GM21825 (cell line): ENCODE measurements at regions not wholly inside any gene's neighbourhood (a gene's known extent, or its start where the extent isn't known, plus 50 kb on each side); places are given as distances from the start of the nearest gene placed in this dataset.

ENCODE experiments used
- ATAC-seq: cut with Tn5 transposase; IDR thresholded peaks from one replicate; pipeline ENCODE4 v1.9.1; 2021; ENCODE audit warnings: mild to moderate bottlenecking, moderate library complexity; ENCODE audit not compliant: unreplicated experiment

DNA sequence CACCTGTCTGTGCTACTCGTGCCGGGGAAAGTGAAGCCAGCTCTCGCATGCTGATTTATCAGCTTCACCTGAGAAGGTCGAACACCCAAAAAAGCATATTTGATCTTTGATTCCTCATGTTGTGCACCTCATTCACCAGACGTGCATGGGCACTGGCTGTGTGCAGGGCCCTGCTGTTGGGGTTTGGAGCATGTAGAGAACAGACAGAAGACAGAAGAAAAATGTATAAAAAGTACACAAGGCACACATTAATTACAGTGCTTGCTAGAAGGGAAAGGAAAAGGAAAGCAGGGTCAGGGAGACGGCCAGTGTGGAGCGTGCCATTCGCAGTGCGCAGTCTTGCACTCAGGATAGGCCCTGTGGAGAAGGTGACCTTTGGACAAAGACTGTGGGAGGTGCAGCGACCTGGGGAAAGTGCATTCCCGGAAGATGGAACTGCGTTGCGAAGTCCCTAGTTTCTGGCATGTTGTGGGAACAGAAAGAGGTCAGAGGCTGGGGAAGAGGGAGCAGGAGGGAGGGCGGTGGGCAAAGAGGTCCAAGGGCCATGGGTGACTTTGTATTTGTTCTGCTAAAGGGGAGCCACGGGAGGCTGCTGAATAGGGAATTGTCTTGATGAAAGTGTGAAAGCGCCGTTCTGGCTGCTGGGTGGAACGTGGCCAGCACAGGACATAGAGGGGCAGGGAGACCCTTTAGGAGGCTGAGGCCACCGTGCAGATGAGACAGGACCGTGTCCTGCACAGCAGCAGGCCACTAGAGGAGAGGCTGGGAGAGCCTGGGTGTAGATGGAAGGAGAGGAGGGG, 232.8 kb downstream of the GLRX3 start:
- no peak for ATAC-seq

GRCh38 chr10:130369645-130370381, 233.6 kb downstream of the GLRX3 start:
- no peak for ATAC-seq

DNA sequence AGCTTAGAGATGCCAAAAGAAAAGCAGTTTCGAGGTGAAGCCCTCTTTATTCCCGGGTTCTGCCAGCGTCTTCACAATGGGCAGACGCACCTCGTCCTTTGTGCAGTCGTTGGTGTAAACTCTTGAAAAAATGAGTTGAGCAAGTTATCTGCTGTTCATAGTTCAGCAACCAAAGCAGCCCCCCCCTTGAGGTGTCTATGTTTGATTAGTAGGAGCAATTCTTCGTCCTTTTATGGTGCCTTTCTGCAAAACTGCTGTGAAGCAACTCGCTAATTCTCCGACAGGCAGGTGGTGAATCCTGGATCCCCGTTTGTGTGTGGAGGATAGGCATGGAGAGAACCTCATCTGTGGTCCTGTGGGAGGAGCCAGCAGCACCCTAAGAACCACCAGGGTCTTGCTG, 234.5 kb downstream of the GLRX3 start:
- ATAC-seq: no peak

DNA sequence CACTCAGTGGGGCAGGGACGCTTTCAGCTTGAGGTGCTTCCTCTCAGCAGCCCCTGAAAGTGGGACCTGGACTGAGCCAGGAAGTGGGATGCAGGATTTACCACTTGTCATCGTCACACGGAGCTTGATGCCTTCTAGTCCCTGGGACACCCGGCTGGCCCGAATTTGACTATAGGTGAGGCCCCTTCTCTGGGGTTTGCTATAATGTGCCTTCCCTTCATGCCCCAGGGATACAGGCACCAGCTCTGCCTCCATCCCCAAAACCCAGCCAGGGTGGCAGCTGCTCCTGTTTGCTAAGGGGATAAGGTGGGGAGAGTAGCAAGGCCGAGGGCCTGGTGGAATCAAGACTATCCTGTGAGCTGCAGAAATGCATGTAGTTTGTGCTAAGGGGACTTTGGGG, 235.0 kb downstream of the GLRX3 start:
- no peak for ATAC-seq

DNA sequence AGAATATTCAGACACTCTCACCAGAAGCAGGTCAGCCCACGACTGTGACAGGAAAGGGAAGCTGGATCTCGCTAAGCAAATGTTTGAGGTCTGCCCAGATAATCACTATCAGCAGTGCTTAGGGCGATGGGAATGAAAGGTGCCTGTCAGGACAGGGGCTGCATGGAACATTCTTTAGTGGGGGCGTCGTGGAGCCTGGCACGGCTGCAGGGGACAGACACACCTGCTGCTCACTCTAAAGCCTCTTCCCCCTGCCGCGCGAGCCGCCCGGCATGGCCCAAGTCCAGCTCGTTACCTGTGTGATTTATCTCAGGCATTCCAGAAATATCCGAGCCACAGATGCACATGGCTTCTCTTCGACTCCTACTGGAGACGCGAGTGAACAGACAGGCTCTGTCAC, 235.5 kb downstream of the GLRX3 start:
- ATAC-seq: no peak

- no peak for ATAC-seq
Measured at GRCh38 chr10:130372222-130372621, 236.0 kb downstream of the GLRX3 start.

GRCh38 chr10:130372866-130373265, 236.7 kb downstream of the GLRX3 start:
- ATAC-seq: no peak

DNA sequence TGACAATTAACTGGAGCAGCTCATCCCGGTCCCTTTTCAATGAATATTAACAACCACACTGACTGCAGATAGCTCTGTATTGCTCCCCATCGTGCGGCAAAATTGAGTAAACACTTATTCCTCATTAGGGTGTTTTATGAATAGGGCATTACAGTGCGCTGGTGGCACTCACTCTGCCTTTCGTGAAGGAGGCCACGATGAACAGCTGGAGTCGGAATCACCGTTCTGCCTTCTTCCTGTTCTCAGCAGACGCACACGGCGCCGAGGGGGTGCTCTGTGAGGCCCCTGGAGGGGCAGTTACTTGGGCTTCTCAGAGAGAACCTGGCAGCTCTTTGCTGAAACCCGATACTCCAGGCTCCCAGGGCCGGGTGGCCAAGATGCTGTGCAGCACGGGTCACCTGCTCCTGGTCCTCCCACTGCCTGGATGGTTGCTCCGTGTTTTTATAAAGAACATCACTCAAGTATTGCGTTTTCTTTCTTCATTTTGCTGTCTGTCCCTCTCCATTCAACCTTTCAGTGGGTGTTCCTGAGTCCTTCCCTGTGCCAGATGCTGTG, 241.9 kb downstream of the GLRX3 start:
- no peak for ATAC-seq

- no peak for ATAC-seq
Measured at GRCh38 chr10:130378556-130379400, 242.6 kb downstream of the GLRX3 start.

DNA sequence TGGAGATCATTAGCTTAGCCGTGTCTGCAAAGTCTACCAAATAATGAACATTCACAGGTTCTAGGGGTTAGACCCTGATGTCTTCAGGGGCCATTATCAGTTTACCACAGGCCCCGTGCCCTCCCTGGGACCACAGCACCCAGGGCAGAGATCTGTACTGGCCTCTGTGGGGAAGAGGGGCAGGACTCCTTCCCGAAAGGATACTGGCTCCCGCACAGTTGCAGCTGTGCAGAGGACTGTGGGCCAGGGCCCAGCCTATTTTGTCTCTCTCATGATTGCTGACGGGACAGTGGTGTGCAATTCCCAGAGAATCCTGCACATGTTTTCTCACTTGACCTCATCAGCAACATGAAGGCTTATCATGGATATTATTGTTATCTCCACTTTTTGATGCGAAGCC, 243.9 kb downstream of the GLRX3 start:
- ATAC-seq: no peak

DNA sequence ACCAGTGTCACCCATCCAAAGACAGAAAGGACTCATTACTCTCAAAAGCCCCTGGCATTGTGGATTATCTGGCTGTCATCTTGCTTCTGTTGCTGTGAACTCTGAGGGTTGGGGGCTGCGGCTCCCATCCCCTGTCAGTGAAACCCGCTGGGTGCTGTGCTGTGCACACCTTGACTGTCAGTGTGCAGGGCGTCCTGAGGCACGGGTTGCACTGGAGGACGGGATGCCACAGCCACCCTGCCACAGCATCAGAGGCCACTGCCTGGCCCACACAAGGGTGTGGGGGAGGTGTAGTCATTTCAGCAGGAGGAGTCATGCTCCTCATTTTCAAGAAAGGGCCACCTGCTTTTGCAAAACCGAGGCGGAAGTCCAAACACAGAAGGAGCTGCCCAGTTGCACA, 245.8 kb downstream of the GLRX3 start:
- ATAC-seq: no peak

GRCh38 chr10:130387936-130388580, 251.9 kb downstream of the GLRX3 start:
- no peak for ATAC-seq

- ATAC-seq: no peak
Measured at GRCh38 chr10:130388746-130389145, 252.6 kb downstream of the GLRX3 start.

DNA sequence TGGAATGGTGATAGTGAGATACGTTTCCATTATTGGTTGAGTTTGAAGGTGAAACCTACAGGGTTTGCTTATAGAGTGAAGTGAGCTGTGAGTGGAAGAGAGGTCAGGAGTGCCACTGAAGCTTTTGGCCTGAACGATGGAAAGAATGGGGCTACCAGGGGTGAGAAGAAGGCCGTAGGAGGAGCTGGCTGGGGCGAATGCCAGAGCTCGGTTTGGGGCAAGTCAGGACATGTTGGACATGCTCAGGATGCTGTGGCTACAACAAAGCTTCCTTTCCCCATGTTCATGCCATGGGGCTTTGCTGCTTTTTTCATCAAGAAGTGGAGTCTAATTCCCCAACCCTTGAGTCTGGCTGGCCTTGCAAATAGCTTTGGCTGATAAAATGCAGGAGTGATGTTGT, 253.7 kb downstream of the GLRX3 start:
- no peak for ATAC-seq

DNA sequence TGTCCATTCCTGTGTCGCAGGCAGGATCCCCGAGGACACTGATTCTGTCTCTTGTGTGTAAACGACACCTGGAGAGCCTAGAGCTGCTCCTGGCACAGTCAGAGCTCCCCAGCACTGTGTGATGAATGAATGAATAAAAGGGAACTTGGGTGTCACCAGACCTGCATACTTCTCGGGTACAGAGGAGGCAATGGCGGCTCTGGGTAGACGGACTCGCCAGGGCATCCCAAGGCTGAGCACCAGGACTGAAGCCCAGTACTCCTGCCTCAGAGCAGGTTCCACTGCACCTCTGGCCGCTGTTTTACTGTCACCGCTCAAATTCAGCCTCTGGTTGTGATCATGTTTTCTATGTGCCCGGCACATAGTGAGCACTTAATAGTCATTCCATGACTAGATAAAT, 255.8 kb downstream of the GLRX3 start:
- ATAC-seq: no peak

DNA sequence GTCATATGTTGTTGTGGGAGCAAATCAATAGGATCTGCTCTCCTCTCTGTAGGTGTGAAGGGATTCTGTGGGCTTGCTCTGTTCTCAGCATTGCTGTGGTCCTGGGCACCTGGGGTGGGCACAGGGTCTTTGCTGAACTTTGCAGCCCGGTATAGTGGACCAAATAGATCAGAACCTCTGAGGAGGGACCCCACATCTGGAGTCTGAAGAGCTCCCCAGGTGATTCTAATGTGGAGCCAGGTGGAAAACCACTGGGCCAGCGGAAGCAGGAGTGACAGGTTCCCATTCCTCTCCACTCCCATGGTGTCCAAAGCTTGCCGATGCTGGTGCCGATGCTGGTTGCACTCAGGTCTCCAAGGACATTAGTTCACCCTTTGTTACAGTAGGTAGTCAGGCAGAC, 257.2 kb downstream of the GLRX3 start:
- no peak for ATAC-seq

DNA sequence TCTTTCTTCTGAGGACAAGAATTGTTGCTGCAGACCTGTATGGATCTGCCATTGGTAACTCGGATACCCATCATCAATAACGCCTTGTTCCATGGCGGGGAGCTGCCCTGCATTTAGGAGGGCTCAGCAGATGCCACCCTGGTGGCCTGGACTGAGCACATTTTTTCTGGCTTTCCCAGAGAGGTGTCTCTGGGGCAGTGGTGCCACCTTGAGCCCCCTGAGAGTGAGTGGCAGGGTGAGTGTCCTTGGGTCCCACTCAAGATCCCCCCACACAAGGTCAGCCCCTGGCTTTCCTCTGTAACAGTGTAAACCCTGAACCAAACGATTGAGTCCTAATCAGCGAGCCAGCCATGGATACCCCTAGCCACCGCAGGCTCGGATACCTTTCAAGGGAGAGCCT, 258.6 kb downstream of the GLRX3 start:
- ATAC-seq: no peak

DNA sequence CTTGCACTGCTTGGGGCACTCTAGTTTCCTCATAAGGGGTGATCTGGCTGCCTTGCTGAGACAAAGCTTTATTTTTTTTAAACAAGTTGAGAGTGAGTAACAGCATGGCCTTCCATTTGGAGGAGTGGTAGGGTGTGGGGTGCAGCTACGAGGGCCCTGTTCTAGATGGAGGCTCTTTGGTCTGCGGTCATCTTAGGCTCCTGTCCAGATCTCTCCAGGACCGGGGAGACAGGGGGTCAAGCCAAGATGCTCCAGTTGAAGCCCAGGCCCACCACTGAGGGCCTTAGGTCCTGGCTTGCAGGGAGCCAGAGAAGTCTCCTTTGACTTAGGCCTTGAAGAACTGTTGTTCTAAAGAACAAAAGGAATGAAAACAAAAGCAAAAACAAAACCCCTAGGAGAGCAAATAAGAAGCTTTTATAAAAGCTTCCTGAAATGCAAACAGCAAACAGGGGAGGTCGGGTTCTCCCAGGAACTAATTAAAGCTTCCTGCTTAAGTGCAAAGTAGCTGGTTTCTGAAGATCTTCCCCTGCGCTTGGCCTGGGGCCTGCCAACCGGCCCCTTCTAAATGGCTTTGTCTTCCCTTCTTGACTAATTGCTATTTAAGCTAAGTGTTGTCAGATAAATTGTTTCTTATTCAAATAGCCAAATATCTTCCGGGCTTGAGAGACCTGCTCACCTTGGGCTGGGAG, 259.2 kb downstream of the GLRX3 start:
- no peak for ATAC-seq

DNA sequence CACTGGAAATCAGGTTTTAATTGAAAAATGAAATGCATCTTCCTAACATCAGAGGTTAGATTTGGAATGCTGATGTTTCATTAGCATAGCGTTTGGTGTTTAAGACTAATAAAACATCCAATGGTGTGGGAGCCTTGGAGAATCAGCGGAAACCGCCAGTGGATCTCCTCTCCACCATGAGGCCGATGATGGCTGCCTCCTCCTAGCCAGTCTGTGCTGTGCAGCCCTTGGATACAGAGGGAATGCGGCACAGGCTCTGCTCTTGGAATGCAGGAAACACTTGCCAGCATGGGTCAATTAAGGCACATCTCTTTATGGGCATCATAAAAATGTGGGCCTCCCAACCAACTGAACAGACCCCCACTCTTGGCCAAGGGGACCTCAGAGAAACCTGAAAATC, 259.9 kb downstream of the GLRX3 start:
- no peak for ATAC-seq
